ENCODE measurements at regions not wholly inside any gene's neighbourhood (a gene's known extent, or its start where the extent isn't known, plus 50 kb on each side); places are given as distances from the start of the nearest gene placed in this dataset.

GRCh38 chr13:53201454-53202225 lies 173.0 kb downstream of the OLFM4 start:
- TF ChIP-seq POLR2A (IDR thresholded peaks at IDR 0.05) (no peak), CTCF (IDR thresholded peaks at IDR 0.05) (peak in 1 of 6 experiments; percentile 16)

All from upper lobe of left lung (tissue), 4 donors.